GM18519 (cell line): ENCODE measurements at regions not wholly inside any gene's neighbourhood (a gene's known extent, or its start where the extent isn't known, plus 50 kb on each side); places are given as distances from the start of the nearest gene placed in this dataset.

Experiments used
- ATAC-seq: cut with Tn5 transposase; IDR thresholded peaks from one replicate; pipeline ENCODE4 v1.9.1; 2021; ENCODE audit warnings: mild to moderate bottlenecking, moderate library complexity; ENCODE audit not compliant: unreplicated experiment, low FRiP score

DNA sequence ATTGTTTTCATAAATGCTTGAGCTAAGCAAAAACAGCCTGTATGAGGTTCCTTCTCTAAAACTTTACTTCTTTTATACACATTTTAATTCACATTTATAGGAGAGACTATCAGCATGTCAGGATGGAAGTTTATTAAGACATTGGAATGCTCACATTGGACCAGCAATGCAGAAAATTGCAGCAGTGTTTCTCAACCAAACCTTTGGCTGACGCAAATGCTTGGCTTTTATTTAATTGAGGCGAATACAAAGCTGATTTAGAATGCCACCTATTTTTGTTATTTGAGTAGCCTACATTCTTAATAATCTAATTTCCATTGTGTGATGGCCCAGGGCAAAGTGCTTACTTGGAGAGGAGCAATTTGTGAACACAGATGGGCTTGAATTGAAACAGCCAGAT lies 283.2 kb downstream of the ARL4A start:
- ATAC-seq = no peak

DNA sequence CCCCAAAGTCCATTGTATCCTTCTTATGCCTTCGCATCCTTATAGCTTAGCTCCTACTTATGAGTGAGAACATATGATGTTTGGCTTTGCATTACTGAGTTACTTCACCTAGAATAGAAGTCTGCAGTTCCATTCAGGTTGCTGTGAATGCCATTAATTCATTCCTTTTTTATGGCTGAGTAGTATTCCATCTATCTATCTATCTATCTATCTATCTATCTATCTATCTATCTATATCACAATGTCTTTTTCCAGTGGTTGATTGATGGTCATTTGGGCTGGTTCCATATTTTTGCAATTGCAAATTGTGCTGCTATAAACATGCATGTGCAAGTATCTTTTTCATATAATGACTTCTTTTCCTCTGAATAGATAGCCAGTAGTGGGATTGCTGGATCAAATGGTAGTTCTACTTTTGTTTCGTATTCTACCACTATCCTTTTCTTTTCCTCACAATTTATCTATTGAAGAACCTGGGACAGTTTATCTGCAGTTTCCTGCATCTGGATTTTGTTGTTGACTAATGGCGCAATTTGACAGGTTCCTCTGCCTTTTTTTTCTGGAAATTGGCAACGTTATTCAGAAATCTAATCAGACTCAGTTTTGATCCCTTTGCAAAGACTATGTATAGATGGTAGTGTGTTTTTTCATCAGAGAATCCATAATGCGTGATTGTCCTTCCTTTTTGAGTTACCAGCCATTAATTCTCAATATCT lies 287.2 kb downstream of the ARL4A start:
- no peak for ATAC-seq

- ATAC-seq = no peak
Measured at GRCh38 chr7:12975412-12975811, 288.0 kb downstream of the ARL4A start.

GRCh38 chr7:12979181-12979580 lies 291.7 kb downstream of the ARL4A start:
- ATAC-seq = no peak

DNA sequence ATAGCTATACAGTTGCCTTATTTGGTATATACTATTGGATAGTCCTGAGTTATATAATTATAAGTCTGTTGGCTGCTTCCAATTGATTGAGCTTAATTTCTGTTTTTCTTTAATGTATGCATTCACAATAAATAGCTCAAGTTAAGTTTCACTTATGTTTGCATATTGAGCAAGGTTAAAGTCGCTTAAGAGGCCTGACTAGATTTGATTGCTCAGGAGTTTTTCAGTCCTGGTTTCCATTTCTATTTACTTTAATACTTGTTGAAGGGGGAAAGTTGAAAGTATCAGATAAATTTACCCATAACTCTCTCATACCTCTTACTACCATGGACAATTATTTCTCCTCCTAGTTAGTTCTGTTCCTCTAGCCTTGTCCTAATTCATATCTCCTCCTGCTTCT lies 294.7 kb downstream of the ARL4A start:
- no peak for ATAC-seq

DNA sequence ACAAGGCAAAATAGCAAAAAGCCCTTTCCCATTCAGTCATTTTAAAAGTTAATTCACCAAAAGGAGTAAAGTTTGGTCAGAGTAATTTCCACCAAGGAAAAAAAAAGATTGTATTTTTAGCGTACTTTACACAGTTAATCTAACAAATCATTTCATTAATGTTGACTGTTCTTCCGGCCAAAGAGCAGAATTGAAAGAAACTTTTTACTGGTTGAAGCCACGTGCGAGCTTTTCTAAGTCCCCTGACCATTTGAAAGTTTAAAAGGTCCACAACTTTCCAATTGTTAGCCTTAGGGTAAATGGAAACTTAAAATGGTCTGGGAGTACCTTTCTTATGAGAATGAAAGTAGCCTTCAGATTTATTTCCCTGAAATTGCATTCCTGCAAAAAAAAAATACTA lies 296.7 kb downstream of the ARL4A start:
- no peak for ATAC-seq

DNA sequence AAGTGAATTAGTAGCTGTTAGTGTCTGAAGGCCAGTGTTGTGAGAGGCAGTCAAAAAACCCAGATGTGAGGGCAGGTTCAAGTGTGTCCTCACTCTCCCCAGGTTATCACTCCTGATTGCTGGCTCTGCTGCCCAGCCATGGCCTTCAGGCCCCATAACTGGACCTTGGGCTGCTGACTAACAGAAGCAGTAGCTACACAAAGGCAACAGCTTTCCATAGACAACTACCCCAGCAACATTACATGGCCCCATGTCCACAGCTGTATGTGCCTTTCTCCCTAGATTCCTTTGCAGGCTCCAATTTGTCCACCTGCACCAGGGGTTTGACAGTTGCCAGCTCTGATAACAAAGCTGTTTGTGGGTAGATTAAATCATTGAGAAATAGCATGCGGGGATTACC lies 297.8 kb downstream of the ARL4A start:
- no peak for ATAC-seq

DNA sequence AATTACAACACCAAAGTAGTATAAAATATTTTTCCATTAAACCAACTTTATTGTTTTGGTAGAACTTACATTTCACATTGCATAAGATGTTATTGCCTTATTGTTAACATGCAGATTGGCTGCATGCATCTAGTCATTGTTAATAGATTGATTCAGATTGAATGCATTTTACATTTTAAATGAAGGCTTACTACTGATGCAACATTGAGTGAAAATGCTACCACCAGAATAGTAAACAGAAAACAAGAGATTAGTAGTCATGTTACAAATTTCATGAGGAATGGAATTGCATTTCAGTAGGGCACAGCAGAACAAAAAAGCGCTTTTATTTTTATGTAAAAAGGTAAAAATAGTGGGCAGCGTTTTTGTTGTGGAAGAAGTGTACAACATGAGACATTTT lies 298.3 kb downstream of the ARL4A start:
- no peak for ATAC-seq

- ATAC-seq = no peak
Measured at GRCh38 chr7:12987238-12987637, 299.8 kb downstream of the ARL4A start.

GRCh38 chr7:12990440-12990839 lies 303.0 kb downstream of the ARL4A start:
- ATAC-seq = no peak

DNA sequence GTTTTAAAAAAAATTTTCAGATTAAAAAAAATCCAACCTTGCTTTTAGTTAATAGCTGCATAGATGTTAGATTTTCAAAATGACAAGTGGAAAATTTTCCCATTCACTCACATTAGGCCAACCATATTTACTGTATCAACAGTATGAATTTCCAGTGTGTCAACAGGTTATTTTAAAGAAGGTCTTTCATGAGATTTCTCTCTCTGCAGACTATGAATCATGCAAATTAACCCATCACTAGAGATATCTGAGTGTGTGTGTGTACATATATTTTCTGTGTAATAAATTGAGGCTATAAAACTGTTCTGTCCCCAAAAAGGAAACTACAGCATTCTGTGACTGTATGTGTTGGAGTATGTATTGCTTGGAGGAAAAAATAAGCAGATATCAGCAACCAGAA lies 305.6 kb downstream of the ARL4A start:
- no peak for ATAC-seq

DNA sequence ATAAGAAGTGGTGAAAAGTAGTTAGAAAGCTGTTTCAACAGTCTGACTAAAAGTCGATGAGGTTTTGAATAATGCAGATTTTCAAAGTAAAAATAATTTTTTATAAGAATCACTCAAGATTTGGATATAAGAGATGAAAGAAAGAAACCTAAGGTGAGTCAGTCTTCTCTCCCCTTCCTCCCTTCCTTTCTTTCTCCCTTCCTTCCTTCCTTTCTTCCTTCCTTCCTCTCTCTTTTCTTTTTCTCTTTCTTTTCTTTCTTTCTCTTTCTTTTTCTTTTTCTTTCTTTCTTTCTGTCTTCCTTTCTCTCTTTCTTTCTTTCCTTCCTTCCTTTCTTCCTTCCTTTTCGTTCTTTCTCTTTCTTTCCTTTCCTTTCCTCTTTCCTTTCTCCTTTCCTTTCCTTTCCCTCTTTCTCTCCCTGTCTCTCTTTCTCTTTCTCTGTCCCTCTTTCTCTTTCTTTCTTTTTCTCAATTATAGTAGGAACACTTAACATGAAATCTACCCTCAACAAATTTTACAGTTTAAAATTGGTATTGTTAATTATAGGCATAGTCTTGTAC lies 308.6 kb downstream of the ARL4A start:
- no peak for ATAC-seq

- ATAC-seq = no peak
Measured at GRCh38 chr7:13007331-13007730, 319.9 kb downstream of the ARL4A start.

GRCh38 chr7:13009517-13009916 lies 322.1 kb downstream of the ARL4A start:
- no peak for ATAC-seq

- no peak for ATAC-seq
Measured at GRCh38 chr7:13014011-13014410, 326.6 kb downstream of the ARL4A start.

GRCh38 chr7:13016036-13016581 lies 328.7 kb downstream of the ARL4A start:
- no peak for ATAC-seq

DNA sequence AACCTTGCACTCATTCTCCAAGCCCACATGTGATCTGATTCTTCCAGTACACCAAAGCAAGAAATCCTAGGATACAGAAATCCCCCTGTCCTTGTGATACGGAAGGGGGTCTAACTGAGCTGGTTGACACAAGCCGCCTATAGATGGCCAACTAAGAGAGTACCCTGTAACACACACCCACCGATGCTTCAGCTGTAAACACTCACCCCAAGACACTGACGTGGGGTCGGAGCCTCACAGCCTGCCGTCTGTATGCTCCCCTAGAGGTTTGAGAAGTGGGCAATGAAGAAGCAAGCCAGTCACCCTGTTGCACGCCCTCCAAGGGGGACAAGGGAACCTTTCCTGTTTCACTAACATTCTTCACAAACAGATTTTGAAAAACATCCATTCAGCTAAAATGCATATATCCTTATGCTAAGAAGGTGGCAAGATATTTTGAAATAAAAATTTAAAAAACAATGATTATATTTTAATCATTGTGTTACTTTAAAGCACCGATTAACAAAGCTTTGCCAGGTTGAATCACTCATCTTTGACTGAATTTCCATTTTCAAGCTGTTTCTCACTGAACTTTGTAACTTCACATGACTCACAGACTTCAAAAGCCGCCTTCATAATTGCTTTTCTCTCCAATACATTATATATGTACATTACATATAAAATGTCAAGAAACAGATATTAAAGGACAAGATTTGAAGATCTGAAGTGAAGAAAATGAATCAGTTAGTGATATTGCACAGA lies 329.3 kb downstream of the ARL4A start:
- ATAC-seq = no peak

DNA sequence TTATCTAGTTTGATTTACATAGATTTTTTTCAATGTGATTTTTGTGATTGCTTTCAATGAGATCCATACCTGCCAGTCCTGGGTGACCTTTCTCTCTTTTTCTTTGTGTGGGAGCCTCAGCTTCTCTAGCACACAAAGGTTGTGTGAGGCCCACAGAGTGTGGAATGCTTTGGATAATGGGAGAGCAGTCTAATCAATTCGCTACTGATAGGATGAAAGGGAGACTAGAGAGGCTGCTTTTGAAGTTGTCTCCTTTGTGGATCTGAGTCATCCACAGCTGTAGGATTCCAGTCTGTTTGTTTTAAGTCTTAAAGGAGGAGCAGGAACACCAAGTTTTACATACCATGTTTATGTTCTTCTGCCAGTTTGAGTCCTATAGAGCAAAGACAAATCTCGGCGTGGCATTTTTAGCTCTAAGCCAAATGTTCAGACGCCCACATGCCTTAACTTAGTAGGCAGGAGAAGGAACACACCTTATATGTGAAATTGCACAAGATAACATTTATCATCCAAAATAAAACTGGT lies 330.0 kb downstream of the ARL4A start:
- ATAC-seq = no peak

DNA sequence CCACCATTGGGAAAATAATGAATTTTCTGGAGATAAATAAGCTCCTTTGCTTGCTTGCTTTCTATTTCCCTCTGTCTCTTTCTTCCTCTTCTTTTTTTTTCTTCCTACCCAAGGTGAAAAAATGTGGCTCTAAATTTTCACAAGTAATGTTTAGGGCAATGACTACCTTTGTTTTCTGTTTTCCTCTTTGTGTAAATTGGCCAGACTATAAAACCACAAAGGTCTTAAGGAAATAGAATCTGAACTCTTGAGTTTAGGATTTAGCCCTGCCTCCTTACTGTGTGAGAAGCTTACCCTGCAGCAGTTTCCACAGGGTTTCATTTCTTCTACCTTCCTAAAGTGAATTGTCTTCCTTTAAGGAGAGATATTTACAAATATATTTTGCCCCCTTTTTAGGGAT lies 330.4 kb downstream of the ARL4A start:
- ATAC-seq = no peak

GRCh38 chr7:13021566-13022300 lies 334.3 kb downstream of the ARL4A start:
- no peak for ATAC-seq
